ENCODE measurements at regions not wholly inside any gene's neighbourhood (a gene's known extent, or its start where the extent isn't known, plus 50 kb on each side); places are given as distances from the start of the nearest gene placed in this dataset.
"Not testable (repeated sequence)": the region's sequence is repeated elsewhere in the genome, so short reads cannot be mapped to it uniquely, and the experiment has no call there.

DNA sequence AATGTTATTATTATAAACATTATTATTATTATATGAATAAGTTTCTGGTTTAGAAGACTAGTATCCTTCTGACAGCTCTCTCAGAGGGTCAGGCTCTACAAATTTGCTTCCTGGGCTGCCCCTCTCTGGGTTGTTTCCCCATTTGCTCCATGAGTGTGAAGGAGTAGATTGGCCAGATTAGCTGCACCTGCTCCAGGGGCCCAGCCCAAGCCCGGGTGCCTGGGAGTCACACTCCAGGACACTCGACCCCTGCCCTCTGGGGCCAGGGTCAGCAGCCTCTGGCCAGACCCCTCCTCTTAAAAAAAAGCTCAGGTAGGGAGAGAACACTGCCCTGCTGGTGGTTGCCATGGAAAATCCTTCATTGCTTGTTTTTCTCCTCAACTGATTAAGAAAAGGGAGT lies 169.0 kb upstream of the FOXD4L5 start:
- H3K27me3 ChIP-seq (ENCODE audit: control insufficient read depth in 1 of 2, insufficient read depth in 2 of 2, low read length in 2 of 2) = not testable (repeated sequence)

DNA sequence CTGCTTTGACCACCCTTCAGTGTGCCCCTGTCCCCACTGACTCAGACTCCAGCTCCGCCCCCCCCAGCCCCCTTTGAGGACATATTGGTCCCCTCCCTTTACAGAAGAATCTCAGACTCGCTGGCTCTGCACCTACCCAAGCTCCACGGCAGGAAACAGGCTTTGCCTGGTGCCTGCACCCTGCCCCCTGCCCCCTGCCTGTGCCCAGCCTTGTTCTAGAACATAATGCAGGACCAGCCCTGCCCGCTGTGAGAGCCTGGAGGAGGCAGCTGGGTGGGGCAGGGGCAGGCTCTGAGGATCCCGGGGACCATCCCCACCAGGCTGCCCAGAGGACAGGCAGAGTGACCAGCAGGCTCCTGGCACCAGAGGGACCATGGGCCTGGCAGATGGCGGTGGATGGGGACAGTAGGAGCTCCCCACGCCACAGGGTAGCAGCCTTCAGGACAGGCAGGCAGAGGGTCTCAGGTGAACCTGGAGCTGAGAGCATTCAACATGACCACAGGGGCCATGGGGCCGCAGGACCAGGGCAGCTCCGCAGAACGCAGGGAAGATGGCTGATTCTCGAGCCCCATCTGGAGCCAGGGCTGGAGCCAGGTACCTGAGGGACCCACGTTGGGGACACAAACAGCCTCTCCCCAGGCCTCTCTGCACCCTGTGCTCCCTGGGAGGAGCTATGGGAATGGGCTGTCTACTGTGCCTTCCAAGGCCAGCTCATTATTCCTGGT lies 165.0 kb upstream of the FOXD4L5 start:
- H3K27ac ChIP-seq (ENCODE audit: low read length); H3K27me3 ChIP-seq (ENCODE audit: control insufficient read depth in 1 of 2, insufficient read depth in 2 of 2, low read length in 2 of 2); H3K9ac ChIP-seq (ENCODE audit: low read length in 2 of 2); H3K36me3 ChIP-seq (ENCODE audit: control insufficient read depth in 2 of 2, insufficient read depth in 2 of 2, low read length in 2 of 2); H3K4me3 ChIP-seq (ENCODE audit: low read length in 2 of 2); H3K9me3 ChIP-seq (ENCODE audit: control insufficient read depth in 2 of 2, low read length in 2 of 2); H3K4me1 ChIP-seq (ENCODE audit: control insufficient read depth, insufficient read depth, low read length): not testable (repeated sequence)

More for the DNA sequence above, 169.0 kb upstream of the FOXD4L5 start:
- H3K9me3 ChIP-seq (ENCODE audit: control insufficient read depth in 2 of 2, low read length in 2 of 2); H3K4me3 ChIP-seq (ENCODE audit: low read length in 2 of 2); H3K27ac ChIP-seq (ENCODE audit: low read length); H3K36me3 ChIP-seq (ENCODE audit: control insufficient read depth in 2 of 2, insufficient read depth in 2 of 2, low read length in 2 of 2); H3K4me1 ChIP-seq (ENCODE audit: control insufficient read depth, insufficient read depth, low read length); H3K9ac ChIP-seq (ENCODE audit: low read length in 2 of 2): not testable (repeated sequence)

DNA sequence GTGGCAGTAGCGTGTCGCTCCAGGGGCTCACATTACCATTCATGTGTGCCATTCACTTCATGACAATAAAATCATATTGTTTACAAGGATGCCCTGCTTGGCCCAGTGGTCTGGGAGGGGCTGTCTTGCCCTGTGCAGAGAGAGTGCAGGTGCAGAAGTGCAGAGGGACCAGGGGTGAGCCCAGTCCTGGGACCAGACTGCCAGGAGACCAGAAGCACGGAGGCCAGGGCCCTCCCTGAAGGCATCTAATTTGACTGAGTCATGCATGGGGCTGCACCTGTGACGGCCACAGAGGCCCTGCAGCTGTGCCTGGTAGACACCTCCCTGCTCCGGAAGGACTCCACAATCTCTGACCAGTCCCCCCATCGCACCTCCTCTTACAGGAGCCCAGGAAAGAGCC lies 164.4 kb upstream of the FOXD4L5 start:
- H3K27ac ChIP-seq (ENCODE audit: low read length) = no peak overlapping the region
- no peaks in the 10 kb centered on the region for H3K27me3 ChIP-seq (ENCODE audit: control insufficient read depth in 1 of 2, insufficient read depth in 2 of 2, low read length in 2 of 2)
- no peaks in the 10 kb centered on the region for H3K9me3 ChIP-seq (ENCODE audit: control insufficient read depth in 2 of 2, low read length in 2 of 2)
- H3K4me3 ChIP-seq (ENCODE audit: low read length in 2 of 2) = no peak overlapping the region
- H3K9ac ChIP-seq (ENCODE audit: low read length in 2 of 2) = no peak overlapping the region
- H3K36me3 ChIP-seq (ENCODE audit: control insufficient read depth in 2 of 2, insufficient read depth in 2 of 2, low read length in 2 of 2) = no peaks in the 10 kb centered on the region
- H3K4me1 ChIP-seq (ENCODE audit: control insufficient read depth, insufficient read depth, low read length) = no peaks in the 10 kb centered on the region

DNA sequence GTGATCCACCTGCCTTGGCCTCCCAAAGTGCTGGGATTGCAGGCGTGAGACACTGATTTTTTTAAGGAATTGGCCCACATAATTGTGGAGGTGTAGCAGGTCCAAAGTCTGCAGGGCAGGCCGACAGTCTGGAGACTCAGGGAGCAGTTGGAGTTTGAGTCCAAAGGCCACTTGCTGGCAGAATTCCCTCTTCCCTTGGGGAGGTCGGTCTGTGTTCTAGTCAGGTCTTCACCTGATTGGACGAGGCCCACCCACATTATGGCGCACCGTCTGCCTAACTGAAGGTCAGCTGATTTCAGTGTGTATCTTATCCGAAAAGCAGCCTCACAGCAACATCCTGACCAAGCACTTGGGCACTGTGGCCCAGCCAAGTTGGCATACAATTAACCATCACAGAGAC lies 162.1 kb upstream of the FOXD4L5 start:
- H3K9me3 ChIP-seq (ENCODE audit: control insufficient read depth in 2 of 2, low read length in 2 of 2); H3K27ac ChIP-seq (ENCODE audit: low read length); H3K9ac ChIP-seq (ENCODE audit: low read length in 2 of 2); H3K4me3 ChIP-seq (ENCODE audit: low read length in 2 of 2); H3K36me3 ChIP-seq (ENCODE audit: control insufficient read depth in 2 of 2, insufficient read depth in 2 of 2, low read length in 2 of 2); H3K27me3 ChIP-seq (ENCODE audit: control insufficient read depth in 1 of 2, insufficient read depth in 2 of 2, low read length in 2 of 2); H3K4me1 ChIP-seq (ENCODE audit: control insufficient read depth, insufficient read depth, low read length): not testable (repeated sequence)

DNA sequence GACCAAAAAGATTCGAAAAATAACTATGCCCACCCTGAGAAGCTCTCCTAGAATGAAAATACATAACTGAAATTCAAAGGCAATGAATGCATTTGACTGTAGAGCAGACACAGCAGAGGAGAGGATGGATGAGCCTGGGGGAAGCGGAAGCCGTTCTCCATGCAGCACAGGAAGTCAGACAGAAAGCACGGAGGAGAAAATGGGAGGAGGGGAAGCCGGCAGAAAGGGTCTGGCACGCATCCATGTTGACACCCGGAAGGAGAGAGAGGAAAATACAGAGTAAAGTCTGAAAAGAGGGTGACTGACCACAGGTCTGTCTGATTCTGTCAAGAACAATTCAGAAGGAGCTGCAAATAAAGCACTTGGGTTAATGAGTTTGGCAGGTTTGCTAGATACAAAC lies 161.0 kb upstream of the FOXD4L5 start:
- not testable (repeated sequence) for H3K9me3 ChIP-seq (ENCODE audit: control insufficient read depth in 2 of 2, low read length in 2 of 2); H3K4me1 ChIP-seq (ENCODE audit: control insufficient read depth, insufficient read depth, low read length); H3K36me3 ChIP-seq (ENCODE audit: control insufficient read depth in 2 of 2, insufficient read depth in 2 of 2, low read length in 2 of 2); H3K27ac ChIP-seq (ENCODE audit: low read length); H3K4me3 ChIP-seq (ENCODE audit: low read length in 2 of 2); H3K9ac ChIP-seq (ENCODE audit: low read length in 2 of 2); H3K27me3 ChIP-seq (ENCODE audit: control insufficient read depth in 1 of 2, insufficient read depth in 2 of 2, low read length in 2 of 2)

DNA sequence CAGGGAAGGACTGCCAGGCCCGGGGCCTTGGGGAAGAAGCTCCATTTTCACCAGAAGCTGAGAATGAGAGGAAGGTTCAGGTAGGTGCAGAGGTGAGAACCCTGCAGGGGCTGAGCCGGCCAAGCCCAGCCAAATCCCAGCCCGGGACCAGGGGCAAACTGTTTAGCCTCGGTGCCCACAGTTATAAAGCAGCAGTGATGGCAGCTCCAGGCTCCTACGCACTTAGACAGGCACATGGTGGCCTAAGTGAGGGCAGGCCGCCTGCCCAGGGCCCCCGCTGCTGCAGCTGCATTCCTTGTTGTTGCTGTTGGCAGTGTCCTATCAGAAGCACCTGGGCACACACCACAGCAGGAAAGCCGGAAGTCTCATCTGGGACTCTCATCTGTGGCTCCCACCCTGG lies 159.9 kb upstream of the FOXD4L5 start:
- H3K4me3 ChIP-seq (ENCODE audit: low read length in 2 of 2) = no peak overlapping the region

DNA sequence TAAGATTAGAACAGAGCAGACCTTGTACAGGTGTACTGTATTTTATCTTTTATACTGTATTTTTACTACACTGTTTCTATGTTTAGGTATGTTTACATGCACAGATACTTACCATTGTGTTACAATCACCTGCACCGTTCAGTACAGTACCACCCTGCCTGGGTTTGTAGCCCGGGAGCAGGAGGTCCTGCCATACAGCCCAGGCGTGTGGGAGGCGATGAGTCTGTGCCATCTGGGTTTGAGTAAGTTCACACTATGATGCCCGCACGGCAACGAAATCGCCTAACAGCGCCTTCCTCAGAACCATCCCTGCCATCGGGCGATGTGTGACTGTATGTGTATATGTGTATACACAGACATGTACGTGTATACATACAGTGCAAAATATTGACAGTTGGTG lies 157.1 kb upstream of the FOXD4L5 start:
- not testable (repeated sequence) for H3K27ac ChIP-seq (ENCODE audit: low read length); H3K27me3 ChIP-seq (ENCODE audit: control insufficient read depth in 1 of 2, insufficient read depth in 2 of 2, low read length in 2 of 2); H3K9me3 ChIP-seq (ENCODE audit: control insufficient read depth in 2 of 2, low read length in 2 of 2); H3K4me1 ChIP-seq (ENCODE audit: control insufficient read depth, insufficient read depth, low read length); H3K9ac ChIP-seq (ENCODE audit: low read length in 2 of 2); H3K4me3 ChIP-seq (ENCODE audit: low read length in 2 of 2); H3K36me3 ChIP-seq (ENCODE audit: control insufficient read depth in 2 of 2, insufficient read depth in 2 of 2, low read length in 2 of 2)

More for the DNA sequence above, 159.9 kb upstream of the FOXD4L5 start:
- no peak overlapping the region for H3K27ac ChIP-seq (ENCODE audit: low read length)
- H3K27me3 ChIP-seq (ENCODE audit: control insufficient read depth in 1 of 2, insufficient read depth in 2 of 2, low read length in 2 of 2) = no peaks in the 10 kb centered on the region
- H3K9me3 ChIP-seq (ENCODE audit: control insufficient read depth in 2 of 2, low read length in 2 of 2) = no peaks in the 10 kb centered on the region
- no peaks in the 10 kb centered on the region for H3K36me3 ChIP-seq (ENCODE audit: control insufficient read depth in 2 of 2, insufficient read depth in 2 of 2, low read length in 2 of 2)
- no peak overlapping the region for H3K9ac ChIP-seq (ENCODE audit: low read length in 2 of 2)
- no peaks in the 10 kb centered on the region for H3K4me1 ChIP-seq (ENCODE audit: control insufficient read depth, insufficient read depth, low read length)

DNA sequence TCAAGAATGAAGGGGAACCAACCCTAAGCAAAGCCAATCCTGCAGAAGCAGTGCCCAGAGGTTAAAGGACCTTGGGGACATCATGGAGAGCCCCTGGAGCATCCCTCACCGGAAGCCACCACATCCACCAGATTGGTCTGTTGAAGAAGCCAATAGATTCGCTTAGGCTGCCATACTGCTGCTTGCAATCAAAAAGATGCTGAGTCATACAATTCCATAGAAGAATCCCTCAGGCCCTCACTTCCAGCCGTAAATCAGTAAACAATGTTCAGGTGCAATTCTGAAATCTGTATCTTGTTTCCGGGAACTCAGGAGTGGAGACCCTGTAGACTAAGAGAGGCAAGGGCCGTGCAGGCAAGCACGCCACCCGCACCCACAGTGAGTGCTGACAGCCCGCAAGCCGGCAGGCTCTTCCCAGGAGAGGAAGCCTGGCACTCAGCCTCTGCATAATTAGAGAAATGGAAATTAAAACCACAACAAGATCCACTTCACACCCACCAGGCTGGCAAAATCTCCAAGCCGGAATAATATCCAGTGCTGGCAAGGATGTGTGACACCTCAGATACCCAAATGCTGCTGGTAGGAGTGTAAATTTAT lies 156.4 kb upstream of the FOXD4L5 start:
- not testable (repeated sequence) for H3K36me3 ChIP-seq (ENCODE audit: control insufficient read depth in 2 of 2, insufficient read depth in 2 of 2, low read length in 2 of 2); H3K27ac ChIP-seq (ENCODE audit: low read length); H3K27me3 ChIP-seq (ENCODE audit: control insufficient read depth in 1 of 2, insufficient read depth in 2 of 2, low read length in 2 of 2); H3K9me3 ChIP-seq (ENCODE audit: control insufficient read depth in 2 of 2, low read length in 2 of 2); H3K4me1 ChIP-seq (ENCODE audit: control insufficient read depth, insufficient read depth, low read length); H3K9ac ChIP-seq (ENCODE audit: low read length in 2 of 2); H3K4me3 ChIP-seq (ENCODE audit: low read length in 2 of 2)

DNA sequence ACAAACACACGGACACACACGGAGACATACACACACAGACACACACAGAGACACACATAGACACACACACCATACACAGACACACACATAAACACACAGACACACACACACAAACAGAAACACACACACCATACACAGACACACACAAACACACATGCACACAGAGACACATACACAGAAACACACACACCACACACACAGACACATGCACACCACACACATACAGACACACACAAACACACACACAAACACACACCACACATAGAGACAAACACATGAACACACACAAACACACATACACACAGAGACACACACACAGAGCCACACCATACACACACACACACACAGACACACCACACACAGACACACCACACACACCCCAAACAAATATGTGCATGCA lies 152.7 kb upstream of the FOXD4L5 start:
- Histone ChIP-seq H3K27ac (ENCODE audit: low read length) (no peak overlapping the region), H3K9me3 (ENCODE audit: control insufficient read depth in 2 of 2, low read length in 2 of 2) (peaks cover 0 to 5% of the 10 kb centered on the region in 2 donors), H3K36me3 (ENCODE audit: control insufficient read depth in 2 of 2, insufficient read depth in 2 of 2, low read length in 2 of 2) (no peaks in the 10 kb centered on the region), H3K4me3 (ENCODE audit: low read length in 2 of 2) (no peak overlapping the region), H3K9ac (ENCODE audit: low read length in 2 of 2) (no peak overlapping the region), H3K4me1 (ENCODE audit: control insufficient read depth, insufficient read depth, low read length) (no peaks in the 10 kb centered on the region), H3K27me3 (ENCODE audit: control insufficient read depth in 1 of 2, insufficient read depth in 2 of 2, low read length in 2 of 2) (no peaks in the 10 kb centered on the region)

DNA sequence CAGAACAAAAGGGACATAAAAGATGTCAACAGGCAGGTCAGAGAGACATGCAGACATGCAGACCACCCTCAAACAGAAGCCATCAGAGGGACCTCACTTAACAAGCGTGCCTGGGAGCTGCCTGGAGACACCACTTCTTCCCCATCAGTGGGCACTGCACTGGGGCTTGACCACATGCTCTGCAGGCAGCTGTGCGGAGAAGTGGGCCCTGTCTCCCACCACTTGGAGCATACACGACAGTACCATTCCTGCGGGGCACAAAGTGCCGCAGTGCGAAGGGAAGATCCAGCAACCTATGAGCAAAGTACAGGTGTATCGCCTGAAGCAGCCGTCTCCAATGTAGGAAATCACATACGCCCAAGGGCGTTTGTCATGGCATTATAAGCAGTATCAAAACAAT lies 150.5 kb upstream of the FOXD4L5 start:
- no peaks in the 10 kb centered on the region for H3K36me3 ChIP-seq (ENCODE audit: control insufficient read depth in 2 of 2, insufficient read depth in 2 of 2, low read length in 2 of 2)
- no peaks in the 10 kb centered on the region for H3K27me3 ChIP-seq (ENCODE audit: control insufficient read depth in 1 of 2, insufficient read depth in 2 of 2, low read length in 2 of 2)
- no peaks in the 10 kb centered on the region for H3K4me1 ChIP-seq (ENCODE audit: control insufficient read depth, insufficient read depth, low read length)
- no peak overlapping the region for H3K9ac ChIP-seq (ENCODE audit: low read length in 2 of 2)
- H3K27ac ChIP-seq (ENCODE audit: low read length) = no peak overlapping the region
- no peak overlapping the region for H3K4me3 ChIP-seq (ENCODE audit: low read length in 2 of 2)
- H3K9me3 ChIP-seq (ENCODE audit: control insufficient read depth in 2 of 2, low read length in 2 of 2) = peaks cover 0 to 9% of the 10 kb centered on the region in 2 donors

DNA sequence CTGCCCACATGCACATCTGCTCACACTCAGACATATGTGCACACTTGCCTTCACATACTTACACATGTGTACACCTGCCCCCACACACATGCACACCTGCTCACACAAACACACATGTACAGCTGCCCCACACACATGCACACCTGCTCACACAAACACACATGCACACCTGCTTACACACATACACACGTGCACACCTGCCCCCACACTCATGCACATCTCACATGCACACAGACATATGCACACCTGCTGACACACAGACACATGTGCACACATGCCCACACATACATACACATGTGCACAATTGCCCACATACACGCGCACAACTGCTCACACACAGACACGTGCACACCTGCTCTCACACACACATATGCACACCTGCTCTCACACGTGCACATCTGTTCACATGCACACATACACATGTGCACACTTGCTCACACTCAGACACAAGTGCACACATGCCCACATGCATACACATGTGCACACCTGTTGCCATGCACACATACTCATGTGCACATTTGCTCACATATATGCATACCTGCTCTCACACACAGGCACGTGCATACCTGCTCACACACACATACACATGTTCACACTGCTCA lies 147.8 kb upstream of the FOXD4L5 start:
- Histone ChIP-seq H3K27ac (ENCODE audit: low read length) (no peak overlapping the region), H3K9me3 (ENCODE audit: control insufficient read depth in 2 of 2, low read length in 2 of 2) (peaks cover 0 to 12% of the 10 kb centered on the region in 2 donors), H3K9ac (ENCODE audit: low read length in 2 of 2) (no peak overlapping the region), H3K4me1 (ENCODE audit: control insufficient read depth, insufficient read depth, low read length) (no peaks in the 10 kb centered on the region), H3K4me3 (ENCODE audit: low read length in 2 of 2) (no peak overlapping the region), H3K36me3 (ENCODE audit: control insufficient read depth in 2 of 2, insufficient read depth in 2 of 2, low read length in 2 of 2) (no peaks in the 10 kb centered on the region), H3K27me3 (ENCODE audit: control insufficient read depth in 1 of 2, insufficient read depth in 2 of 2, low read length in 2 of 2) (no peaks in the 10 kb centered on the region)
